HepG2 (cell line): ENCODE measurements at regions not wholly inside any gene's neighbourhood (a gene's known extent, or its start where the extent isn't known, plus 50 kb on each side); places are given as distances from the start of the nearest gene placed in this dataset.

ENCODE experiments used
- ATAC-seq: fragments of 200-7000 bp; cut with Tn5 transposase; 3 replicates; pipeline ENCODE4 v1.9.1; 2020; ENCODE audit warnings: mild to moderate bottlenecking, moderate library complexity
- BruUV-seq: library from RNA; stranded (reverse); fragments of 400-500 nt; replicated peaks from 2 replicates; lab custom pipeline; 2021; lab: Mats Ljungman, UMichigan
- CTCF ChIA-PET: fragments of 300-600 bp; formaldehyde crosslinking; extraction: SDS; loops from one replicate; lab custom pipeline; 2021; ENCODE audit warnings: low total read pairs, inconsistent platforms, low intra/inter-chr PET ratio; lab: Yijun Ruan, JAX
- POLR2A ChIA-PET: fragments of 350-600 bp; sonication (Branson Sonifier 250); formaldehyde crosslinking; loops from one replicate; lab custom pipeline; 2020; ENCODE audit warnings: antibody characterized with exemption, inconsistent platforms; lab: Yijun Ruan, JAX
- DNase-seq: peaks from one replicate; pipeline ENCODE4 v3.0.0-alpha.2; 2015; ENCODE audit warnings: low spot score
- FAIRE-seq: peaks from 3 replicates; lab custom pipeline; 2011; peaks lifted over from hg19 to GRCh38; lab: Jason Lieb, UNC
- H2AFZ ChIP-seq: one replicate; pipeline ENCODE4 v1.6.1; 2011; ENCODE audit warnings: low read length, inconsistent platforms
- H3K27ac ChIP-seq: fragments of 300-600 bp; 3 replicates; pipeline ENCODE4 v1.8.0; 2011; ENCODE audit warnings: mixed run types, mild to moderate bottlenecking, mixed read lengths, low read length, inconsistent platforms; ENCODE audit not compliant: insufficient read depth; ENCODE audit errors: extremely low read length
- H3K27me3 ChIP-seq, 2 experiments: fragments of 200-600 bp in 1 of 2; 2 replicates in 1 of 2; 3 replicates in 1 of 2; pipeline versions ENCODE4 v1.6.0 to v1.8.0; 2011; ENCODE audit warnings: low read length in 2 of 2, mild to moderate bottlenecking in 2 of 2, moderate library complexity in 2 of 2, inconsistent platforms in 1 of 2; ENCODE audit not compliant: insufficient read depth in 2 of 2, control insufficient read depth in 1 of 2
- H3K36me3 ChIP-seq, 2 experiments: fragments of 200-600 bp in 1 of 2; replicated peaks in 1 of 2; 2 replicates in 1 of 2; 3 replicates in 1 of 2; pipeline versions ENCODE4 v1.5.1 to v1.8.0; 2011; ENCODE audit warnings: low read length in 2 of 2, inconsistent platforms in 1 of 2; ENCODE audit not compliant: insufficient read depth in 2 of 2, control insufficient read depth in 1 of 2
- H3K4me1 ChIP-seq: 2 replicates; pipeline ENCODE4 v1.5.1; 2012; ENCODE audit warnings: low read length, inconsistent platforms; ENCODE audit not compliant: insufficient read depth
- H3K4me2 ChIP-seq: 2 replicates; pipeline ENCODE4 v1.6.0; 2011; ENCODE audit warnings: low read depth, low read length, inconsistent platforms
- H3K4me3 ChIP-seq, 3 experiments: fragments of 200-600 bp in 1 of 3; sonication (generic), shearing (Covaris generic) in 1 of 3; replicated peaks in 1 of 3; 2 replicates each; pipeline ENCODE4 v1.5.1; 2011 to 2016; ENCODE audit warnings: low read length in 3 of 3, inconsistent platforms in 2 of 3, low read depth in 2 of 3, mild to moderate bottlenecking in 2 of 3, control low read depth in 1 of 3, mixed read lengths in 1 of 3; ENCODE audit not compliant: insufficient read depth in 1 of 3
- H3K79me2 ChIP-seq: one replicate; pipeline ENCODE4 v1.6.1; 2011; ENCODE audit warnings: low read length, inconsistent platforms; ENCODE audit not compliant: insufficient read depth
- H3K9ac ChIP-seq: 2 replicates; pipeline ENCODE4 v1.6.0; 2011; ENCODE audit warnings: mild to moderate bottlenecking, low read depth, low read length, inconsistent platforms; ENCODE audit not compliant: insufficient read depth
- H3K9me3 ChIP-seq: 2 replicates; pipeline ENCODE4 v1.5.1; 2012; ENCODE audit warnings: mild to moderate bottlenecking, low read length
- H4K20me1 ChIP-seq: 2 replicates; pipeline ENCODE4 v1.6.0; 2011; ENCODE audit warnings: inconsistent platforms, mild to moderate bottlenecking, low read length, moderate library complexity; ENCODE audit not compliant: insufficient read depth
- ARID2 ChIP-seq: sonication (generic); formaldehyde crosslinking; IDR thresholded peaks from 2 replicates; pipeline ENCODE4 v1.8.1; 2022; ENCODE audit warnings: mild to moderate bottlenecking, missing genetic modification reagents, borderline replicate concordance
- ETV6 ChIP-seq: sonication (generic); formaldehyde crosslinking; conservative IDR thresholded peaks from 2 replicates; pipeline ENCODE4 v1.4.0; 2020; ENCODE audit warnings: missing genetic modification reagents
- KMT2B ChIP-seq: IDR thresholded peaks from 2 replicates; pipeline ENCODE4 v1.6.1; 2016; ENCODE audit warnings: missing genetic modification reagents, missing compliant biosample characterization
- RARA ChIP-seq: IDR thresholded peaks from 2 replicates; pipeline ENCODE4 v1.6.1; 2016; ENCODE audit warnings: missing genetic modification reagents, missing compliant biosample characterization
- RBM39 ChIP-seq: fragments of 200-400 bp; formaldehyde crosslinking; IDR thresholded peaks from one replicate; pipeline ENCODE4 v1.6.1; 2018; ENCODE audit warnings: antibody characterized with exemption, mild to moderate bottlenecking, low read depth, low read length; ENCODE audit not compliant: poor library complexity, severe bottlenecking
- SETDB1 ChIP-seq: sonication (generic); formaldehyde crosslinking; IDR thresholded peaks from 2 replicates; pipeline ENCODE4 v1.5.1; 2020; ENCODE audit warnings: missing genetic modification reagents, mild to moderate bottlenecking, borderline replicate concordance
- TGIF2 ChIP-seq: IDR thresholded peaks from 2 replicates; pipeline ENCODE4 v1.6.1; 2016; ENCODE audit warnings: control low read depth, missing compliant biosample characterization
- ZBTB21 ChIP-seq: sonication (generic); formaldehyde crosslinking; IDR thresholded peaks from 2 replicates; pipeline ENCODE4 v1.4.0; 2020; ENCODE audit warnings: missing genetic modification reagents
- ZNF160 ChIP-seq: sonication (generic); formaldehyde crosslinking; IDR thresholded peaks from 2 replicates; pipeline ENCODE4 v1.8.0; 2022; ENCODE audit warnings: mild to moderate bottlenecking, inconsistent platforms, missing genetic modification reagents
- ZNF431 ChIP-seq: sonication (generic); formaldehyde crosslinking; IDR thresholded peaks from 2 replicates; pipeline ENCODE4 v1.9.0; 2022; ENCODE audit warnings: missing genetic modification reagents, low read depth, mild to moderate bottlenecking, borderline replicate concordance
- ZNF496 ChIP-seq: sonication (generic); formaldehyde crosslinking; IDR thresholded peaks from 2 replicates; pipeline ENCODE4 v1.8.1; 2023; ENCODE audit warnings: mild to moderate bottlenecking, moderate library complexity, missing genetic modification reagents; ENCODE audit not compliant: insufficient replicate concordance
- ZNF510 ChIP-seq: sonication (generic); formaldehyde crosslinking; IDR thresholded peaks from 2 replicates; pipeline ENCODE4 v1.4.0; 2020; ENCODE audit warnings: low read depth, mild to moderate bottlenecking, missing genetic modification reagents
- WGBS: methylation state at CpG from one replicate; pipeline ENCODE4 v1.1.6; 2017; ENCODE audit warnings: low lambda C conversion rate; 5-methylcytosine and 5-hydroxymethylcytosine counted together
- in situ Hi-C: cut with HindIII; loops from 2 replicates; pipeline ENCODE4 v1.10.0; 2017; ENCODE audit warnings: low pct_unique_long_range_greater_than_20kb; ENCODE audit not compliant: extremely low pct_ligation_motif_present
- intact Hi-C: fragments of 100-400 bp; cut with micrococcal nuclease; formaldehyde crosslinking; loops from one replicate; pipeline ENCODE4 v1.10.0; 2022; ENCODE audit not compliant: unreplicated experiment
- TF ChIP-seq, protein P1 (sequence below): sonication (generic); formaldehyde crosslinking; IDR thresholded peaks from 2 replicates; pipeline ENCODE4 v1.5.1; 2020; ENCODE audit warnings: mild to moderate bottlenecking, moderate library complexity, missing genetic modification reagents
- TF ChIP-seq, protein P2 (sequence below): sonication (generic); formaldehyde crosslinking; IDR thresholded peaks from 2 replicates; pipeline ENCODE4 v1.4.0; 2020; ENCODE audit warnings: mild to moderate bottlenecking, missing genetic modification reagents
- TF ChIP-seq, protein P3 (sequence below): sonication (generic); formaldehyde crosslinking; IDR thresholded peaks from 2 replicates; pipeline ENCODE4 v1.4.0; 2020; ENCODE audit warnings: missing genetic modification reagents, mild to moderate bottlenecking, borderline replicate concordance

DNA sequence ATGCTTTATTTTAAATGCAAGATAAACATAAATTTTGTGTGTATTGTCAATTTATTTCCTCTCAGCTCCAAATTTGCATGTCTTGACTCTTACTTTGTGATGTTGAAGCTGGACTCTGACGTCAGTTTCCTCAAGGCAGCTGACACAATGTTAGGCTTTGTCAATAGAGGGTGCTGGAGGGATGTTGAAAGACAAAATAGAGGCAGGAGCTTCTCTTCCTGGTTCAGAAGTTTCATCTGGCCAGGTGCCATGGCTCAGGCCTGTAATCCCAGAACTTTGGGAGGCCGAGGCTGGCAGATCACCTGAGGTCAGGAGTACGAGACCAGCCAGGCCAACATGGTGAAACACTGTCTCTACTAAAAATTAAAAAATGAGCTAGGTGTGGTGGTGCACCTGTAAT, 408.6 kb downstream of the GBE1 start:
- peak; percentile 56; the same call in 2 of the 3 replicates for ATAC-seq
- Histone ChIP-seq H3K9ac (no peak overlapping the region), H3K4me1 (no peaks in the 10 kb centered on the region), H3K27me3 (no peaks in the 10 kb centered on the region), H3K27ac (no peak overlapping the region), H3K9me3 (no peaks in the 10 kb centered on the region), H4K20me1 (no peaks in the 10 kb centered on the region), H3K79me2 (no peaks in the 10 kb centered on the region), H3K36me3 (no peaks in the 10 kb centered on the region), H2AFZ (no peak overlapping the region), H3K4me3 (no peak overlapping the region), H3K4me2 (no peak overlapping the region)
- DNase-seq, result peak; percentile 40
- in situ Hi-C loops (no loop called here), intact Hi-C loops (no loop called here)
- ChIA-PET CTCF (no interaction called here), POLR2A (no interaction called here)
- no peak for FAIRE-seq
- WGBS, result 0% methylated on average over 3 of the region's 3 CpGs
- BruUV-seq, result no TSS peak
- TF ChIP-seq ZNF431 (CRISPR knock-in tag) (no peak), ZBTB21 (CRISPR knock-in tag) (peak; percentile 75; the same call in 1 of the 2 replicates), RBM39 (no peak), ZNF160 (CRISPR knock-in tag) (no peak), SETDB1 (CRISPR knock-in tag) (no peak), ARID2 (CRISPR knock-in tag) (no peak), ZNF510 (CRISPR knock-in tag) (no peak), ETV6 (no peak), TGIF2 (CRISPR knock-in tag) (no peak), RARA (no peak), KMT2B (CRISPR knock-in tag) (no peak), ZNF496 (CRISPR knock-in tag) (no peak)
- TF ChIP-seq, protein P1, sequence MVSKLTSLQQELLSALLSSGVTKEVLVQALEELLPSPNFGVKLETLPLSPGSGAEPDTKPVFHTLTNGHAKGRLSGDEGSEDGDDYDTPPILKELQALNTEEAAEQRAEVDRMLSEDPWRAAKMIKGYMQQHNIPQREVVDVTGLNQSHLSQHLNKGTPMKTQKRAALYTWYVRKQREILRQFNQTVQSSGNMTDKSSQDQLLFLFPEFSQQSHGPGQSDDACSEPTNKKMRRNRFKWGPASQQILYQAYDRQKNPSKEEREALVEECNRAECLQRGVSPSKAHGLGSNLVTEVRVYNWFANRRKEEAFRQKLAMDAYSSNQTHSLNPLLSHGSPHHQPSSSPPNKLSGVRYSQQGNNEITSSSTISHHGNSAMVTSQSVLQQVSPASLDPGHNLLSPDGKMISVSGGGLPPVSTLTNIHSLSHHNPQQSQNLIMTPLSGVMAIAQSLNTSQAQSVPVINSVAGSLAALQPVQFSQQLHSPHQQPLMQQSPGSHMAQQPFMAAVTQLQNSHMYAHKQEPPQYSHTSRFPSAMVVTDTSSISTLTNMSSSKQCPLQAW (CRISPR knock-in tag), result no peak
- TF ChIP-seq, protein P2, sequence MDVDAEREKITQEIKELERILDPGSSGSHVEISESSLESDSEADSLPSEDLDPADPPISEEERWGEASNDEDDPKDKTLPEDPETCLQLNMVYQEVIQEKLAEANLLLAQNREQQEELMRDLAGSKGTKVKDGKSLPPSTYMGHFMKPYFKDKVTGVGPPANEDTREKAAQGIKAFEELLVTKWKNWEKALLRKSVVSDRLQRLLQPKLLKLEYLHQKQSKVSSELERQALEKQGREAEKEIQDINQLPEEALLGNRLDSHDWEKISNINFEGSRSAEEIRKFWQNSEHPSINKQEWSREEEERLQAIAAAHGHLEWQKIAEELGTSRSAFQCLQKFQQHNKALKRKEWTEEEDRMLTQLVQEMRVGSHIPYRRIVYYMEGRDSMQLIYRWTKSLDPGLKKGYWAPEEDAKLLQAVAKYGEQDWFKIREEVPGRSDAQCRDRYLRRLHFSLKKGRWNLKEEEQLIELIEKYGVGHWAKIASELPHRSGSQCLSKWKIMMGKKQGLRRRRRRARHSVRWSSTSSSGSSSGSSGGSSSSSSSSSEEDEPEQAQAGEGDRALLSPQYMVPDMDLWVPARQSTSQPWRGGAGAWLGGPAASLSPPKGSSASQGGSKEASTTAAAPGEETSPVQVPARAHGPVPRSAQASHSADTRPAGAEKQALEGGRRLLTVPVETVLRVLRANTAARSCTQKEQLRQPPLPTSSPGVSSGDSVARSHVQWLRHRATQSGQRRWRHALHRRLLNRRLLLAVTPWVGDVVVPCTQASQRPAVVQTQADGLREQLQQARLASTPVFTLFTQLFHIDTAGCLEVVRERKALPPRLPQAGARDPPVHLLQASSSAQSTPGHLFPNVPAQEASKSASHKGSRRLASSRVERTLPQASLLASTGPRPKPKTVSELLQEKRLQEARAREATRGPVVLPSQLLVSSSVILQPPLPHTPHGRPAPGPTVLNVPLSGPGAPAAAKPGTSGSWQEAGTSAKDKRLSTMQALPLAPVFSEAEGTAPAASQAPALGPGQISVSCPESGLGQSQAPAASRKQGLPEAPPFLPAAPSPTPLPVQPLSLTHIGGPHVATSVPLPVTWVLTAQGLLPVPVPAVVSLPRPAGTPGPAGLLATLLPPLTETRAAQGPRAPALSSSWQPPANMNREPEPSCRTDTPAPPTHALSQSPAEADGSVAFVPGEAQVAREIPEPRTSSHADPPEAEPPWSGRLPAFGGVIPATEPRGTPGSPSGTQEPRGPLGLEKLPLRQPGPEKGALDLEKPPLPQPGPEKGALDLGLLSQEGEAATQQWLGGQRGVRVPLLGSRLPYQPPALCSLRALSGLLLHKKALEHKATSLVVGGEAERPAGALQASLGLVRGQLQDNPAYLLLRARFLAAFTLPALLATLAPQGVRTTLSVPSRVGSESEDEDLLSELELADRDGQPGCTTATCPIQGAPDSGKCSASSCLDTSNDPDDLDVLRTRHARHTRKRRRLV (CRISPR knock-in tag), result no peak
- TF ChIP-seq, protein P3, sequence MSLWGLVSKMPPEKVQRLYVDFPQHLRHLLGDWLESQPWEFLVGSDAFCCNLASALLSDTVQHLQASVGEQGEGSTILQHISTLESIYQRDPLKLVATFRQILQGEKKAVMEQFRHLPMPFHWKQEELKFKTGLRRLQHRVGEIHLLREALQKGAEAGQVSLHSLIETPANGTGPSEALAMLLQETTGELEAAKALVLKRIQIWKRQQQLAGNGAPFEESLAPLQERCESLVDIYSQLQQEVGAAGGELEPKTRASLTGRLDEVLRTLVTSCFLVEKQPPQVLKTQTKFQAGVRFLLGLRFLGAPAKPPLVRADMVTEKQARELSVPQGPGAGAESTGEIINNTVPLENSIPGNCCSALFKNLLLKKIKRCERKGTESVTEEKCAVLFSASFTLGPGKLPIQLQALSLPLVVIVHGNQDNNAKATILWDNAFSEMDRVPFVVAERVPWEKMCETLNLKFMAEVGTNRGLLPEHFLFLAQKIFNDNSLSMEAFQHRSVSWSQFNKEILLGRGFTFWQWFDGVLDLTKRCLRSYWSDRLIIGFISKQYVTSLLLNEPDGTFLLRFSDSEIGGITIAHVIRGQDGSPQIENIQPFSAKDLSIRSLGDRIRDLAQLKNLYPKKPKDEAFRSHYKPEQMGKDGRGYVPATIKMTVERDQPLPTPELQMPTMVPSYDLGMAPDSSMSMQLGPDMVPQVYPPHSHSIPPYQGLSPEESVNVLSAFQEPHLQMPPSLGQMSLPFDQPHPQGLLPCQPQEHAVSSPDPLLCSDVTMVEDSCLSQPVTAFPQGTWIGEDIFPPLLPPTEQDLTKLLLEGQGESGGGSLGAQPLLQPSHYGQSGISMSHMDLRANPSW (CRISPR knock-in tag), result no peak
